ENCODE measurements at regions not wholly inside any gene's neighbourhood (a gene's known extent, or its start where the extent isn't known, plus 50 kb on each side); places are given as distances from the start of the nearest gene placed in this dataset.
"Not testable (repeated sequence)": the region's sequence is repeated elsewhere in the genome, so short reads cannot be mapped to it uniquely, and the experiment has no call there.

DNA sequence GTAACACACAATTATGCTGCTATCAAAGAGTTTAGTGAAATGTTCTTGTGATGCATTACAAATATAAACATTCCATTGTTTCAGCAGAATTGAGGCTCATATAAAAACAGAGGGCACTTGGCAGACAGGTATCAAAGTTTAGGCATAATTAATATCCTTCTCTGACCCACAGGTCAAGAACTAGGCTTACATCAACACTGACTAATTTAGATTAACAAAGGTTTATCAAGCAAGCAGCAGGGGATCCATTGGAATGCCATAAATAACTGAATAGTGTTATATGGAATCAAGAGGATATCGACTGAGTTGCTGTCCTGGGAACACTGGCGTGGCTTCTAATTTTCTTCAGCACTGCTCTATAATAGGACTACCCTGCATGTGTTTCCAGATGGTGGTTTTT is 414.5 kb upstream of the ARRDC3 start:
- no peak for DNase-seq

- DNase-seq: no peak
These were observed 411.9 kb upstream of the ARRDC3 start for GRCh38 chr5:91794856-91795548.

DNA sequence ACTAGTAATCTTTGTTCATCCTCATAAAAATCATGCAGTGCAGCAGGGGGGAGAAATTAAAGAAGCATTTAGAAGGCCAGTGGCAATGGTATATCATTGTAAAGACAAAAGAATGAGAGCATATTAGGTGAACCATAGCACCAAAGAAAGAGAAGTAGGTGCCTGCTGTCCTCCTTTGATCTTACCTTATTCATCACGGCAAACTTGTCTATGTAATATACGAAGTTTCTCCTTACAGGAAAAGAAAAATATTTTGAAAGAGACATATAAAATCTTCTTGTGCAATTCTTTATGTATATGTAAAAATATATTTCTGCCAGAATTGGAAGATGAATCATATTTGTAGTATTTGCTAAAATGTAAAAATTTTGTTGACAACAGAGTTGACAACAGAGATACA is 411.3 kb upstream of the ARRDC3 start:
- no peak for DNase-seq

DNA sequence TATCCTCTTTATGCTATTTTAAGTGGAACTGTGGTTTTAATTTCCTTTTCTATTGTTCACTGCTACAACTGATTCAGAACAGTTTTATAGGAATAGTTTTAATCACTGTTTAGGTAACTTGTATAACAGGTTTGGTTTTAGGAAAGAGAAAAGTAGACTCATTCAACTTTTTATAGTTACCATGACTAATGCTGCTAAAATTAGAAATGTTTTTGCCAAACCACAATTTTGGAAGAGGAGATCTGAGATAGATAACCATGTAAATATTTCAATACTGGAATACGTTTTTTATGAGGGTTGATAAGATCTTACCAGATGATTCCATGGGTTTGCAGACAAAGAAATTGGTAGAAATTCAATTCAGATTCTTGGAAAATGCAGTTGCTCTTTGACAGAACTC is 404.6 kb upstream of the ARRDC3 start:
- no peak for DNase-seq

GRCh38 chr5:91777671-91778070 is 394.6 kb upstream of the ARRDC3 start:
- no peak for DNase-seq

- DNase-seq: no peak
These were observed 393.1 kb upstream of the ARRDC3 start for GRCh38 chr5:91776249-91776648.

GRCh38 chr5:91770400-91770799 is 387.3 kb upstream of the ARRDC3 start:
- no peak for DNase-seq

- not testable (repeated sequence) for DNase-seq
These were observed 374.3 kb upstream of the ARRDC3 start for GRCh38 chr5:91757383-91757782.

DNA sequence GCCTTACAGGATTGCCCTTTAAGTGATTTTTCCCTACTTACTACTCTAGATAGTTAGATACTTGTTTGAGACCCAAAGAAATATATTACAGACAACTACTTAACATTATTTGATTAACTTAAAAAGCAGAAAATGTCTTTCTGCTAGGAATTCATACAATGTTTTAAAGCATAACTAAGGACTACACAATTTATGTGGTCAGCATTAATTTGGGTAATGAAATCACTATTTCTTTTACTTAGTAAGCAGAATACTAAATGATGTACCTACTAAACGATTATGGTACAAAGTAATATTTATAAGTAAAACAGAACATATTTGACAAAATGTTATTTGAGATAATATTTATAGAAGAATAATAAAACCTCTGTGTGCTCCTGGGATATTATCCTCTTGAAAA is 371.9 kb upstream of the ARRDC3 start:
- no peak for DNase-seq

DNA sequence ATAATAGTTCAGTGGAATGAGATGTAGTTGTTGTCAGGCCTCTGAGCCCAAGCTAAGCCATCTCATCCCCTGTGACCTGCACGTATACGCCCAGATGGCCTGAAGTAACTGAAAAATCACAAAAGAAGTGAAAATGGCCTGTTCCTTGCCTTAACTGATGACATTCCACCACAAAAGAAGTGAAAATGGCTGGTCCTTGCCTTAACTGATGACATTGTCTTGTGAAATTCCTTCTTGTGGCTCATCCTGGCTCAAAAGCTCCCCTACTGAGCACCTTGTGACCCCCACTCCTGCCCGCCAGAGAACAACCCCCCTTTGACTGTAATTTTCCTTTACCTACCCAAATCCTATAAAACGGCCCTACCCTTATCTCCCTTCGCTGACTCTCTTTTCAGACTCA is 361.4 kb upstream of the ARRDC3 start:
- not testable (repeated sequence) for DNase-seq

GRCh38 chr5:91742550-91742949 is 359.4 kb upstream of the ARRDC3 start:
- no peak for DNase-seq

DNA sequence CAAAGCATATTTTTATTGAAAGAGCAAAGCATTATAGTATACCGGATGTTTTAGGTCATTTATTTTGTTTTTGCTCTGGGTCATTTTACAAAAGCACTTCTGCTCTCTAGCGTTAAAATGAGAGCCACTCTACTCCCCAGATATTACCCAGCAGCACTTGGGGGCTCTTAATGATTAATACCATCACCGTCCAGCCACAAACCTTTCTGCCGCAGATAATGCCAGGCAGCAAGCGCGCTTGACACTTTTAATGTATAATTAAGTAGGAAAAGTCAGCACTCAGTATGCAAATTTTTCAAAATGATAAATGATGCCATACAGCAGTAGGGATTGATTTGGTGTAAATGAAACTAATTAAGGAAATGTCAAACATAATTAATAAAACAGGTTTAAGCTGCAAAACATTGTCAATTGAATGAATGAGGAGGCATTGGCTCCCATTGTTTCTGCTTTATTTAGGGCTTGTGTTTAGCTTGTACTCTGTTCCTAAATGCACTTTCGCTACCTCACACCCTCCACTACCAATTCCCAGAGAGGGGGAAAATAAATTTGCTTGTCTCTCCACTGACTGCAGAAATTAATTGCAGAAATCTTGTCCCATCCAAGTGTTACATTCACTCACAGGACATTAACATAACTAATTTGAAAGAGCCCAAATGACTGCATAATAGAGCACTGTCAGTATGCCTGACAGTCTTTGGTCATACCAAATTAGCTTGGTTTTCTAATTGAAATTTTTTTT is 358.8 kb upstream of the ARRDC3 start:
- DNase-seq: no peak

DNA sequence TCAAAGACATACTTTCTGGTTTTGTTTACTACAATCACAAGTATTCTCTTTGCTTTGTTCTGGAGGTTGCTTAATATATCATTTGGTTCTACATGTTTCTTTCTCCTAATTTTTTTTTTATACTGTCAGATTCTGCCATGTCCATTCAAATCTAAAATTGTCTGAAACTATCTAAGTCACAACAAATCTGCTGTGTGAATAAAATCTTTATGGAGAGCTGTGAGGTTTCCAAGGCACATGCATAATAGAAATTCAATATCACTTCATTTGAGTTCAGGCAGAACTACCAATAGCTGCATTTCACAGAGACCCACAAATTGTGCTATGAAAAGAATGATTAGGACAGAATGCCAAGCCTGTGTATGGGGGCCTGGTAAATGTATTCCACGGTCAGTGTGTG is 346.9 kb upstream of the ARRDC3 start:
- DNase-seq: no peak

DNA sequence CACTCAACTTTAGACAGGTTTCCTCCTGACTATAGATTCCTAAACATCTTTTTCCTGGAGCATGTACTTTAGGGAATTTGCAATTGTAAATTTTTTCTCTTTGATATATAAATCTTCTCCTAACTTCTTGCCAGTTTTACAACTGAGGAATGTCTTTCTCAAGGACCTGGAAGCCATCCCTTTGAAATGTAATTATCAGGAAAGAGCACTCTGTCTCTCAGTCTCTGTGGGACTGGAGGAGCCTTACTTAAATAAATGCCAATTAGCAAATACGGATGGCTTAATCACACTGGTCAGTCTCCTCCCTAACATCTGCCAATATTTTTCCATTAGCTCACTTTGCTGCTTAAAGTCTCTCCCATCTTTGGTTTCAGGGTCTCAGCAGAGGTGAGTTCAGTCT is 344.3 kb upstream of the ARRDC3 start:
- no peak for DNase-seq

DNA sequence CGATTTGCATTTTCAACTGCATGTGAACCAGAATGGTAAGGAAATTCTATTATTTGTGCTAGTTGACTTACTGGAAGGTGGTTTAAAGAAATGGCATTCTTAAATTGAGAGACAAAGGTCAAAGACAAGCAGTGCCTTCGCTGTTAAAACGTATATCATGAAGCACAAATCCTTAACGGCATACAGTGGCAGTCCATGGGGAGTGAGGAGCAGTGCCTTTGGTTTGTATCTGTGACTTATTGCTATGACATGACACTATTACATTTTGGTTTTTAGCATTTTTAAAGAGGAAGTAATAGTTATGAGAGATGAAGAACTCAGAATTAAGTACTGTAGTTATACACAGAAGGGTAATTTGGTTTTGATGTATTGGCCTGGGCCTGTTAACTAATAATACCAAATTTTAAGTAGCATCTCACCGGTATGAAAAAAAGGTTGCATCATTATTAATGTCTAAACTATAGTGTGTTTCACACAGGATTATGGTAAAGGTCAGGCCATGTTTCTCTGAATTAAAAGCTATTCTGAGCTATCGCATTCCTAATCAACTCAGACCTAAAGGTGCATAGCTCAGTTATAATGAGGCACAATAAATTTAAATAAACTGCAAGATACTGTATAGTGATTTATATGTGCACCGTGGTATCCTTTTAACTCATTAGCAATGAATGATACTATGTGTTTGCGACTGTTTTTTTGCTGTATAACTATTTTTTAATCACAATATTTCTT is 339.8 kb upstream of the ARRDC3 start:
- no peak for DNase-seq

DNA sequence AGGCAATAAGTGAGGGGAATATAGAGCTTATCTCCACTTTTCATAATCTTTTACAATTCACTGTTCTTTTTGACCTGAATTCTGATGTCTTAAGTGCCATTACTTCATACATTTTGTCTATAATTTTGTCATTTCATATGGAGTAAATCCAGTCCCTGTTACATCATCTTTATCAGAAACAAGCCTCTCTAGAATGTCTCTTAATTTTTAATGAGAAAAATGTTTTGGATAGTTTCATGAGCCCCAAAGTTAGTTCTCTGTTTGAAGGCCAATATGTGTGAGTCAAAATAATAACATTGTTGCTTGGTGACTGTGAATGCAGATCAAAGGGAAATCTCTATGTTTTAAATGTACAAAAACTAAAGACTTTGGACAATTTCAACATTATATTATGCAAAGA is 329.6 kb upstream of the ARRDC3 start:
- no peak for DNase-seq

DNA sequence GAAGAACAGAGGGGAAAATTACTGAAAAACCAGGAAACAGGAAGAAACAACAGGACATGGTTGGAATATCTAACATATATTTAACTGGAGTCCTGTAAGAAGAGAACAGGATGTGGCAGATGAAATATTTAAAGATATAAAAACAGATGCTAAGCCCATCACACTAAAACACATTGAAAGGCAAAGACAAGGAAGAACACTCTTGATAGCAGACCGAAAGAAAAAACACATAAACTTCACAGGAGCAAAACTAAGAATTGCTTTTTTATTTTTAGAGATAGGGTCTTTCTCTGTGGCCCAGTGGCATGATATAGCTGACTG is 324.4 kb upstream of the ARRDC3 start:
- DNase-seq: no peak

GRCh38 chr5:91706785-91707520 is 323.8 kb upstream of the ARRDC3 start:
- DNase-seq: no peak

DNA sequence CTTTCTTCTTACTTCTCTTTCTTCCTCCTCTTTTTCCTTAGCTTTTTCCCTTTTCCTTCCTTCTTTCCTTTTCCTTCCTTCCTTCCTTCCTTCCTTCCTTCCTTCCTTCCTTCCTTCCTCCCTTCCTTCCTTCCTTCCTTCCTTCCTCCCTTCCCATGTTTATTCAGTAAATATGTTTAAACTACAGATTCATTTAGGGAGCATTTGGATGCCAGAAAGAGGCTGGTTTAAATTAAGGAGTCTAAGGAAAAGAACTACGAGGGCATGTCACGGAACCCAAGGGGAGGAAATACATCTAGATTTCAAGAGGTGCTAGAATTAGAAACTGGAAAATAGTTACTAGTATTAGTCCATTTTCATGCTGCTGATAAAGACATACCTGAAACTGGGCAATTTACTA is 320.0 kb upstream of the ARRDC3 start:
- DNase-seq: no peak

- DNase-seq: no peak
These were observed 316.3 kb upstream of the ARRDC3 start for GRCh38 chr5:91699429-91699828.

DNA sequence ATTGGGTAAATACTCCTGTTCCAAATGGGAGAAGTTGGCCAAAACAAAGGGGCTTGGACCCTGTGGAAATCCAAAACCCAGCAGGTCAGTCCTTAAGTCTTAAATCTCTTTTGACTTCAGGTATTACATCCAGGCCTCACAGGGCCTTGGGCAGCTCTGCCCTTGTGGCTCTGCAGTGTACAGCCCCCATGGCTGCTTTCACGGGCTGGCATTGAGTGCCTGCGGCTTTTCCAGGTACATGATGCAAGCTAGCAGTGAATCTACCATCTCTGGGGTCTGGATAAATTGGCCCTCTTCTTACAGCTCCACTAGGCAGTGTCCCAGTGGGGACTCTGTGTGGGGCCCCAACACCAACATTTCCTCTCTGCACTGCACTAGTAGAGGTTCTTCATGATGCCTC is 308.5 kb upstream of the ARRDC3 start:
- no peak for DNase-seq

- DNase-seq: no peak
These were observed 307.8 kb upstream of the ARRDC3 start for GRCh38 chr5:91690921-91691320.

DNA sequence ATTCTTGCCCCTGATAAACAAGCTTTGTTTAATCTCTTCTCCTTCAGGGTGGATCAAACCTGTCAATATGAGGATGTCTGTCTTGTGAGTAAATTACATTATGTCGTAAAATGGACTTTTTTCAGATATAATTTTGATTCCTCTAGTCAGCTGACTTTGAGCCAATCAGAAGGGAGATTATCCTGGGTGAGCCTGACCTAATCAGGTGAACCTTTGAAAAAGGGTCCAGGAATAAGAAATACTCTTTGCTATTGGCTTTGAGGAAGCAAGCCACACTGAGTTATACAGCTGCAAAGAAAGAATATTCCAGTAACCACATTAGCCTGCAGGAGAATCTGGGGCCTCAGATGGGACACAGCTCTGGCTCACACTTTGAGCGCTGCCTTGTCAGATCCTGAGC is 304.3 kb upstream of the ARRDC3 start:
- DNase-seq: no peak
